ENCODE measurements at regions not wholly inside any gene's neighbourhood (a gene's known extent, or its start where the extent isn't known, plus 50 kb on each side); places are given as distances from the start of the nearest gene placed in this dataset.

DNA sequence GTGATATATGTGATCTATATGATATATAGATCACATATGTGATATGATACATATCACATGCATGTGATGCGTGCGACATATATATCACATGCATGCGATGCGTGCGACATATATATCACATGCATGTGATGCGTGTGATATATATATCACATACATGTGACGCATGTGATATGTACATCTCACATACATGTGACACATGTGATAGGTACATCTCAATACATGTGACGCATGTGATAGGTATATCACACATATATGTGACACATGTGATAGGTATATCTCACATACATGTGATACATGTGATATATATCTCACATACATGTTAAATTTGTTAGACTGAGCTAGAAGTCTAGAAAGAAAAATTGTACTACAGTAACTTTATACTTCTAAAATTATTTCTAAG is 1095.9 kb downstream of the EFNA5 start:
- Mint-ChIP-seq H3K27me3 (ENCODE audit: low read depth) (no peaks in the 10 kb centered on the region), H3K9me3 (peaks cover 5% of the 10 kb centered on the region in 2 experiments; a peak in 3 of 5 replicates), H3K36me3 (ENCODE audit: insufficient read depth in 1 of 3, low read depth in 3 of 3) (no peaks in the 10 kb centered on the region; a peak in 1 of 7 replicates), H3K4me1 (no peaks in the 10 kb centered on the region), H3K4me3 (no peak overlapping the region), H3K27ac (no peak overlapping the region)
- Histone ChIP-seq H3K18ac (ENCODE audit: insufficient read length, low read depth, low read length) (no peak overlapping the region), H4K5ac (ENCODE audit: insufficient read length, low read depth, low read length) (no peak overlapping the region), H3K27ac (ENCODE audit: insufficient read length, low read depth, low read length) (no peak overlapping the region), H3K4me2 (ENCODE audit: insufficient read depth, insufficient read length, low read length) (no peak overlapping the region), H2BK12ac (ENCODE audit: insufficient read length, low read depth, low read length) (no peak overlapping the region), H2BK15ac (ENCODE audit: low read depth, low read length) (no peak overlapping the region), H3T11ph (ENCODE audit: low read length) (no peak overlapping the region), H3K79me1 (ENCODE audit: insufficient read depth, low read depth, low read length, poor library complexity, severe bottlenecking) (no peaks in the 10 kb centered on the region), H3K14ac (ENCODE audit: insufficient read depth, low read length) (no peak overlapping the region), H3K27me3 (ENCODE audit: insufficient read depth, low read length) (no peaks in the 10 kb centered on the region), H3K56ac (ENCODE audit: insufficient read length, low read depth, low read length) (no peak overlapping the region), H2BK120ac (ENCODE audit: low read depth, low read length, poor library complexity, severe bottlenecking) (no peak overlapping the region), H3K79me2 (ENCODE audit: insufficient read depth, low read length) (no peaks in the 10 kb centered on the region), H4K20me1 (ENCODE audit: control insufficient read depth, insufficient read depth, insufficient read length) (no peaks in the 10 kb centered on the region), H4K8ac (replicated peaks; ENCODE audit: insufficient read length, low read depth, low read length) (no peak overlapping the region), H2BK5ac (ENCODE audit: insufficient read length, low read length) (no peak overlapping the region), H4K91ac (ENCODE audit: insufficient read length, low read depth, low read length) (no peak overlapping the region), H3K9ac (ENCODE audit: extremely low read depth, insufficient read length, low read length) (no peak overlapping the region), H2AFZ (ENCODE audit: low read length) (no peak overlapping the region), H3K23me2 (ENCODE audit: insufficient read length, low read depth, low read length, poor library complexity, severe bottlenecking) (no peaks in the 10 kb centered on the region), H2AK5ac (ENCODE audit: insufficient read length, low read length) (no peak overlapping the region), H3K23ac (ENCODE audit: insufficient read length, low read depth, low read length) (no peak overlapping the region), H2BK20ac (ENCODE audit: low read depth, low read length, poor library complexity, severe bottlenecking) (no peak overlapping the region), H3K9me3 (ENCODE audit: control insufficient read depth, low read depth, low read length) (no peaks in the 10 kb centered on the region), H3K4ac (ENCODE audit: low read depth, low read length) (no peak overlapping the region), H3K4me1 (ENCODE audit: insufficient read depth, low read length) (no peaks in the 10 kb centered on the region)
- no peak for DNase-seq
- WGBS (ENCODE audit: extremely low coverage, insufficient read length, low lambda C conversion rate): no CpG with 5 or more reads among the region's 8 CpGs
- TF ChIP-seq, protein P1, sequence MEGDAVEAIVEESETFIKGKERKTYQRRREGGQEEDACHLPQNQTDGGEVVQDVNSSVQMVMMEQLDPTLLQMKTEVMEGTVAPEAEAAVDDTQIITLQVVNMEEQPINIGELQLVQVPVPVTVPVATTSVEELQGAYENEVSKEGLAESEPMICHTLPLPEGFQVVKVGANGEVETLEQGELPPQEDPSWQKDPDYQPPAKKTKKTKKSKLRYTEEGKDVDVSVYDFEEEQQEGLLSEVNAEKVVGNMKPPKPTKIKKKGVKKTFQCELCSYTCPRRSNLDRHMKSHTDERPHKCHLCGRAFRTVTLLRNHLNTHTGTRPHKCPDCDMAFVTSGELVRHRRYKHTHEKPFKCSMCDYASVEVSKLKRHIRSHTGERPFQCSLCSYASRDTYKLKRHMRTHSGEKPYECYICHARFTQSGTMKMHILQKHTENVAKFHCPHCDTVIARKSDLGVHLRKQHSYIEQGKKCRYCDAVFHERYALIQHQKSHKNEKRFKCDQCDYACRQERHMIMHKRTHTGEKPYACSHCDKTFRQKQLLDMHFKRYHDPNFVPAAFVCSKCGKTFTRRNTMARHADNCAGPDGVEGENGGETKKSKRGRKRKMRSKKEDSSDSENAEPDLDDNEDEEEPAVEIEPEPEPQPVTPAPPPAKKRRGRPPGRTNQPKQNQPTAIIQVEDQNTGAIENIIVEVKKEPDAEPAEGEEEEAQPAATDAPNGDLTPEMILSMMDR (conservative IDR thresholded peaks at IDR 0.05): no peak
